Peyer's patch (tissue), 4 donors: ENCODE measurements at regions not wholly inside any gene's neighbourhood (a gene's known extent, or its start where the extent isn't known, plus 50 kb on each side); places are given as distances from the start of the nearest gene placed in this dataset.

Experiments
- POLR2A ChIP-seq, 2 donors: fragments of 450-650 bp; IDR thresholded peaks; one replicate each; pipeline ENCODE4 v1.5.1; 2017; ENCODE audit warnings: antibody characterized with exemption in 2 of 2, mild to moderate bottlenecking in 2 of 2, moderate library complexity in 2 of 2
- TF ChIP-seq, protein P1 (sequence below), 6 experiments: fragments of 450-650 bp in 4 of 6; fragments of 200-600 bp in 2 of 6; sonication (generic) in 1 of 6; IDR thresholded peaks; one replicate each; pipeline ENCODE4 v1.5.1; 2017 to 2019; ENCODE audit warnings: antibody characterized with exemption in 6 of 6, mild to moderate bottlenecking in 3 of 6, moderate library complexity in 1 of 6

GRCh38 chr15:35602836-35603235 lies 56.9 kb upstream of the DPH6 start:
- TF ChIP-seq, protein P1, sequence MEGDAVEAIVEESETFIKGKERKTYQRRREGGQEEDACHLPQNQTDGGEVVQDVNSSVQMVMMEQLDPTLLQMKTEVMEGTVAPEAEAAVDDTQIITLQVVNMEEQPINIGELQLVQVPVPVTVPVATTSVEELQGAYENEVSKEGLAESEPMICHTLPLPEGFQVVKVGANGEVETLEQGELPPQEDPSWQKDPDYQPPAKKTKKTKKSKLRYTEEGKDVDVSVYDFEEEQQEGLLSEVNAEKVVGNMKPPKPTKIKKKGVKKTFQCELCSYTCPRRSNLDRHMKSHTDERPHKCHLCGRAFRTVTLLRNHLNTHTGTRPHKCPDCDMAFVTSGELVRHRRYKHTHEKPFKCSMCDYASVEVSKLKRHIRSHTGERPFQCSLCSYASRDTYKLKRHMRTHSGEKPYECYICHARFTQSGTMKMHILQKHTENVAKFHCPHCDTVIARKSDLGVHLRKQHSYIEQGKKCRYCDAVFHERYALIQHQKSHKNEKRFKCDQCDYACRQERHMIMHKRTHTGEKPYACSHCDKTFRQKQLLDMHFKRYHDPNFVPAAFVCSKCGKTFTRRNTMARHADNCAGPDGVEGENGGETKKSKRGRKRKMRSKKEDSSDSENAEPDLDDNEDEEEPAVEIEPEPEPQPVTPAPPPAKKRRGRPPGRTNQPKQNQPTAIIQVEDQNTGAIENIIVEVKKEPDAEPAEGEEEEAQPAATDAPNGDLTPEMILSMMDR (IDR thresholded peaks at IDR 0.05), result no peak
- no peak for TF ChIP-seq POLR2A (IDR thresholded peaks at IDR 0.05)
